ENCODE measurements at regions not wholly inside any gene's neighbourhood (a gene's known extent, or its start where the extent isn't known, plus 50 kb on each side); places are given as distances from the start of the nearest gene placed in this dataset.

- Histone ChIP-seq H3K4me1 (ENCODE audit: control insufficient read depth in 2 of 2, insufficient read depth in 1 of 2, low read depth in 1 of 2, low read length in 2 of 2) (no peaks in the 10 kb centered on the region), H3K4ac (ENCODE audit: low read length) (no peak overlapping the region), H3K9ac (ENCODE audit: low read depth, low read length, poor library complexity) (no peak overlapping the region), H3K18ac (ENCODE audit: low read length) (no peak overlapping the region), H3K14ac (ENCODE audit: low read length) (no peak overlapping the region), H3K23ac (ENCODE audit: low read depth, low read length, poor library complexity) (no peak overlapping the region), H2BK15ac (ENCODE audit: low read length) (no peak overlapping the region), H4K8ac (ENCODE audit: low read depth, low read length) (no peak overlapping the region), H3K9me3 (replicated peaks in 1 of 2; ENCODE audit: control insufficient read depth in 2 of 2, insufficient read depth in 1 of 2, low read depth in 1 of 2, low read length in 2 of 2) (no peaks in the 10 kb centered on the region), H3K4me3 (ENCODE audit: low read length in 2 of 2) (no peak overlapping the region), H3K27ac (replicated peaks; ENCODE audit: low read length) (no peak overlapping the region), H2BK12ac (ENCODE audit: low read length) (no peak overlapping the region), H2BK5ac (ENCODE audit: low read length) (no peak overlapping the region), H2BK120ac (ENCODE audit: low read depth, low read length) (no peak overlapping the region), H2AFZ (ENCODE audit: low read length) (no peak overlapping the region), H3K79me1 (ENCODE audit: low read depth, low read length) (no peaks in the 10 kb centered on the region), H3K4me2 (ENCODE audit: insufficient read depth, low read length, poor library complexity, severe bottlenecking) (no peak overlapping the region), H3K27me3 (ENCODE audit: control insufficient read depth in 3 of 3, insufficient read depth in 3 of 3, low read depth in 1 of 3, low read length in 3 of 3) (no peaks in the 10 kb centered on the region), H3K36me3 (replicated peaks in 1 of 2; ENCODE audit: control insufficient read depth in 2 of 2, insufficient read depth in 2 of 2, low read length in 2 of 2) (no peaks in the 10 kb centered on the region), H2AK5ac (ENCODE audit: low read depth, low read length) (no peak overlapping the region), H4K91ac (ENCODE audit: low read depth, low read length, poor library complexity) (no peak overlapping the region)
- WGBS, 2 donors (ENCODE audit: extremely low coverage in 2 of 2, insufficient read length in 2 of 2, insufficient replicate concordance in 1 of 2) = no CpG with 5 or more reads among the region's 5 CpGs
- DNase-seq (ENCODE audit: low spot score) = no peak
Observed at GRCh38 chr18:22623513-22623912, 205.8 kb upstream of the CTAGE1 start.

- Histone ChIP-seq H3K14ac (ENCODE audit: low read length) (no peak overlapping the region), H3K4me3 (ENCODE audit: low read length in 2 of 2) (no peak overlapping the region), H4K91ac (ENCODE audit: low read depth, low read length, poor library complexity) (no peak overlapping the region), H3K27me3 (ENCODE audit: control insufficient read depth in 3 of 3, insufficient read depth in 3 of 3, low read depth in 1 of 3, low read length in 3 of 3) (no peaks in the 10 kb centered on the region), H4K8ac (ENCODE audit: low read depth, low read length) (no peak overlapping the region), H3K79me1 (ENCODE audit: low read depth, low read length) (no peaks in the 10 kb centered on the region), H2BK12ac (ENCODE audit: low read length) (no peak overlapping the region), H3K36me3 (replicated peaks in 1 of 2; ENCODE audit: control insufficient read depth in 2 of 2, insufficient read depth in 2 of 2, low read length in 2 of 2) (no peaks in the 10 kb centered on the region), H2AFZ (ENCODE audit: low read length) (no peak overlapping the region), H2BK120ac (ENCODE audit: low read depth, low read length) (no peak overlapping the region), H2AK5ac (ENCODE audit: low read depth, low read length) (no peak overlapping the region), H3K18ac (ENCODE audit: low read length) (no peak overlapping the region), H3K23ac (ENCODE audit: low read depth, low read length, poor library complexity) (no peak overlapping the region), H3K27ac (replicated peaks; ENCODE audit: low read length) (no peak overlapping the region), H3K4me2 (ENCODE audit: insufficient read depth, low read length, poor library complexity, severe bottlenecking) (no peak overlapping the region), H2BK5ac (ENCODE audit: low read length) (no peak overlapping the region), H3K4me1 (ENCODE audit: control insufficient read depth in 2 of 2, insufficient read depth in 1 of 2, low read depth in 1 of 2, low read length in 2 of 2) (no peaks in the 10 kb centered on the region), H2BK15ac (ENCODE audit: low read length) (no peak overlapping the region), H3K4ac (ENCODE audit: low read length) (no peak overlapping the region), H3K9ac (ENCODE audit: low read depth, low read length, poor library complexity) (no peak overlapping the region), H3K9me3 (replicated peaks in 1 of 2; ENCODE audit: control insufficient read depth in 2 of 2, insufficient read depth in 1 of 2, low read depth in 1 of 2, low read length in 2 of 2) (no peaks in the 10 kb centered on the region)
- WGBS, 2 donors (ENCODE audit: extremely low coverage in 2 of 2, insufficient read length in 2 of 2, insufficient replicate concordance in 1 of 2) = no CpG with 5 or more reads among the region's 2 CpGs
- no peak for DNase-seq (ENCODE audit: low spot score)
Observed at GRCh38 chr18:22624176-22624575, 206.5 kb upstream of the CTAGE1 start.

GRCh38 chr18:22625406-22625805 is 207.7 kb upstream of the CTAGE1 start:
- no peak overlapping the region for H2AFZ ChIP-seq (ENCODE audit: low read length)
- no peak overlapping the region for H3K4me3 ChIP-seq (ENCODE audit: low read length in 2 of 2)
- no peak overlapping the region for H2BK5ac ChIP-seq (ENCODE audit: low read length)
- no peak overlapping the region for H2BK15ac ChIP-seq (ENCODE audit: low read length)
- no peak overlapping the region for H4K8ac ChIP-seq (ENCODE audit: low read depth, low read length)
- H3K23ac ChIP-seq (ENCODE audit: low read depth, low read length, poor library complexity) = no peak overlapping the region
- no peak overlapping the region for H3K14ac ChIP-seq (ENCODE audit: low read length)
- no peak overlapping the region for H2BK12ac ChIP-seq (ENCODE audit: low read length)
- H3K4me1 ChIP-seq (ENCODE audit: control insufficient read depth in 2 of 2, insufficient read depth in 1 of 2, low read depth in 1 of 2, low read length in 2 of 2) = no peaks in the 10 kb centered on the region
- no peaks in the 10 kb centered on the region for H3K36me3 ChIP-seq (replicated peaks in 1 of 2; ENCODE audit: control insufficient read depth in 2 of 2, insufficient read depth in 2 of 2, low read length in 2 of 2)
- H3K9ac ChIP-seq (ENCODE audit: low read depth, low read length, poor library complexity) = no peak overlapping the region
- no peak overlapping the region for H3K18ac ChIP-seq (ENCODE audit: low read length)
- DNase-seq (ENCODE audit: low spot score) = no peak
- no peaks in the 10 kb centered on the region for H3K27me3 ChIP-seq (ENCODE audit: control insufficient read depth in 3 of 3, insufficient read depth in 3 of 3, low read depth in 1 of 3, low read length in 3 of 3)
- no peak overlapping the region for H3K27ac ChIP-seq (replicated peaks; ENCODE audit: low read length)
- no peak overlapping the region for H4K91ac ChIP-seq (ENCODE audit: low read depth, low read length, poor library complexity)
- no CpG with 5 or more reads among the region's 2 CpGs for WGBS, 2 donors (ENCODE audit: extremely low coverage in 2 of 2, insufficient read length in 2 of 2, insufficient replicate concordance in 1 of 2)
- no peak overlapping the region for H2BK120ac ChIP-seq (ENCODE audit: low read depth, low read length)
- no peaks in the 10 kb centered on the region for H3K9me3 ChIP-seq (replicated peaks in 1 of 2; ENCODE audit: control insufficient read depth in 2 of 2, insufficient read depth in 1 of 2, low read depth in 1 of 2, low read length in 2 of 2)
- no peaks in the 10 kb centered on the region for H3K79me1 ChIP-seq (ENCODE audit: low read depth, low read length)
- no peak overlapping the region for H2AK5ac ChIP-seq (ENCODE audit: low read depth, low read length)
- no peak overlapping the region for H3K4me2 ChIP-seq (ENCODE audit: insufficient read depth, low read length, poor library complexity, severe bottlenecking)
- no peak overlapping the region for H3K4ac ChIP-seq (ENCODE audit: low read length)

GRCh38 chr18:22626771-22627170 is 209.1 kb upstream of the CTAGE1 start:
- Histone ChIP-seq H3K4me1 (ENCODE audit: control insufficient read depth in 2 of 2, insufficient read depth in 1 of 2, low read depth in 1 of 2, low read length in 2 of 2) (no peaks in the 10 kb centered on the region), H2BK5ac (ENCODE audit: low read length) (no peak overlapping the region), H4K91ac (ENCODE audit: low read depth, low read length, poor library complexity) (no peak overlapping the region), H2AFZ (ENCODE audit: low read length) (no peak overlapping the region), H3K79me1 (ENCODE audit: low read depth, low read length) (no peaks in the 10 kb centered on the region), H3K27ac (replicated peaks; ENCODE audit: low read length) (no peak overlapping the region), H3K27me3 (ENCODE audit: control insufficient read depth in 3 of 3, insufficient read depth in 3 of 3, low read depth in 1 of 3, low read length in 3 of 3) (no peaks in the 10 kb centered on the region), H2BK12ac (ENCODE audit: low read length) (no peak overlapping the region), H3K9me3 (replicated peaks in 1 of 2; ENCODE audit: control insufficient read depth in 2 of 2, insufficient read depth in 1 of 2, low read depth in 1 of 2, low read length in 2 of 2) (no peaks in the 10 kb centered on the region), H3K4me2 (ENCODE audit: insufficient read depth, low read length, poor library complexity, severe bottlenecking) (no peak overlapping the region), H3K4me3 (ENCODE audit: low read length in 2 of 2) (no peak overlapping the region), H3K4ac (ENCODE audit: low read length) (no peak overlapping the region), H2BK120ac (ENCODE audit: low read depth, low read length) (no peak overlapping the region), H4K8ac (ENCODE audit: low read depth, low read length) (no peak overlapping the region), H3K18ac (ENCODE audit: low read length) (no peak overlapping the region), H3K23ac (ENCODE audit: low read depth, low read length, poor library complexity) (no peak overlapping the region), H3K14ac (ENCODE audit: low read length) (no peak overlapping the region), H3K9ac (ENCODE audit: low read depth, low read length, poor library complexity) (no peak overlapping the region), H2AK5ac (ENCODE audit: low read depth, low read length) (no peak overlapping the region), H2BK15ac (ENCODE audit: low read length) (no peak overlapping the region), H3K36me3 (replicated peaks in 1 of 2; ENCODE audit: control insufficient read depth in 2 of 2, insufficient read depth in 2 of 2, low read length in 2 of 2) (no peaks in the 10 kb centered on the region)
- DNase-seq (ENCODE audit: low spot score) = no peak
- no CpG with 5 or more reads among the region's 3 CpGs for WGBS, 2 donors (ENCODE audit: extremely low coverage in 2 of 2, insufficient read length in 2 of 2, insufficient replicate concordance in 1 of 2)

Measured in neuronal stem cell (in vitro differentiated cells).